ENCODE measurements at regions not wholly inside any gene's neighbourhood (a gene's known extent, or its start where the extent isn't known, plus 50 kb on each side); places are given as distances from the start of the nearest gene placed in this dataset.

- TF ChIP-seq CTCF (IDR thresholded peaks at IDR 0.05; ENCODE audit: low read length) (no peak), EZH2phosphoT487 (IDR thresholded peaks at IDR 0.05; ENCODE audit: low read length) (no peak)
Observed at GRCh38 chr4:53852343-53852742, 212.1 kb downstream of the CHIC2 start.
